GM12891 (cell line): ENCODE measurements at regions not wholly inside any gene's neighbourhood (a gene's known extent, or its start where the extent isn't known, plus 50 kb on each side); places are given as distances from the start of the nearest gene placed in this dataset.

Source experiments
- POLR2A ChIP-seq: IDR thresholded peaks from 2 replicates; pipeline ENCODE4 v1.6.1; 2011; ENCODE audit warnings: low read depth, low read length, control low read depth
- POLR2AphosphoS5 ChIP-seq: IDR thresholded peaks from 2 replicates; pipeline ENCODE4 v1.6.1; 2011; ENCODE audit warnings: low read depth, low read length, control low read depth
- TAF1 ChIP-seq: IDR thresholded peaks from 2 replicates; pipeline ENCODE4 v1.6.1; 2011; ENCODE audit warnings: low read depth, low read length, control low read depth

DNA sequence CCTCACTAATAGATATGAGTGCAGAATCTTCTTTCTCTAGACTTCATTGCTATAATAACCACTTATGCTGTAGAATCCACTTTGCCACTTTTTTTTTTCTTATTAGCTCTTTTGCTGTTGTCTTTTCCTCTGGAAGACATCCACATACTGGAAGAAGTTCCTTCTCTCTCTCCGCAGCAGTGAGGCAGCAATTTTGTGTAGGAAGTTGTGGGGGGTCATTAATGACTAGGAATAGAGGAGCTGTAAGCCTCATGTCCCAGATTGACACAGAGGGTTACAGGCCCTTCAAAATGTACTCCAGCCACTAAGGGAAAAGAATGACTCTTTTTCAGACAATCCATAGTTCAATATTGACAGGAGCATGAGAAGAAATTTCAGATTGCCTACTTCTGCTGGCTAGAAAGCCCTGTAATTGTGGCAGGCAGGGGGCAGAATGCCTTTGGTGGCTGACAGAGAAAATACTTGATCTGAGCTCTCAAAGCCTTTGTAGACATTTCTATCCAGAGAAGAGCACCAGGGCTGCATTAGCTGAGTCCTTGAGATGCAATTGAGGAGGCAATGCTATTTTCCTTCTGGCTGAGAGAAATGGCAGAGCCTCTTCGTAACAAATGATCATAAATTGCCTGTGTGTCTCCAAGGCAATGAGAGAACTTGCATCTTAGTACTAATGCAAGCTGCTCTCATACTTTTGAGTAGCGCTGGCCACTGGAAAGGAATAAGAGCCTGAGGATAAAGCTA lies 856.2 kb downstream of the STIM2 start:
- TF ChIP-seq POLR2AphosphoS5 (no peak), POLR2A (no peak), TAF1 (no peak)
